ENCODE measurements at regions not wholly inside any gene's neighbourhood (a gene's known extent, or its start where the extent isn't known, plus 50 kb on each side); places are given as distances from the start of the nearest gene placed in this dataset.

DNA sequence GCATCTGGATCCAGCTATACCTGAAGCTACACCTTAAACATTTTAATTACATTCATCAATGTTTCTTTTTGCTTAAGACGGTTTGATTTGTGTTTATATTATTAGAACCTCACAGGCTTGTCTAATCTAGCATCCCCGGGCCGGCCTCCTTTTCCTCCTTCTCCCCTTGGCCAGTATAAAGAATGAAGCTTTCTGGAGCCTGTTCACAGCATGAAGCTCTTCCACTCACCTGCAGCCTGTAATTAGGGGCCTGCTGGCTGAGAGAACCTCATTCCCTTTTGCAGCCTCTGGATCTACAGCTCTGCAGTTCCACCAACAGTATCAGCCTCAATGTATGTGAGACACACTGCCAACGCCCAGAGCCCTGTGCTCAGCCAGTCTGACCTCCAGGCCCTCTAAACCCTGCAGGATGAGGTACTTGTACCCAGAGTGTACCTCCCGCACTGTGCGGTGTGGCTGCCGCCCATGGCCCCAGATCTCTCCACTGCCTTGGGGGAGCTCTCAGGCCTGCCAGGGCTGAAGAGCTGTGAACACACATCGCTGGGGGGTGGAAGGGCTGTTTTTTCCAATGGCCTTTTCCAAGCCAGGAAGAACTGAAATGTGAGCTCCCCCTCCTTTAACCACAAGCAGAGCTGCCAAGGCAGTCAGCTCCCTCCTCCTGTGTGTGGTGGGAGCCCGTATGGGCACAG lies 114.7 kb upstream of the ALDH1A3 start:
- Histone ChIP-seq H2AFZ (ENCODE audit: insufficient read depth, low read depth, low read length, poor library complexity, severe bottlenecking) (no peak overlapping the region), H3K36me3 (replicated peaks in 1 of 2; ENCODE audit: control extremely low read depth in 1 of 2, control insufficient read depth in 1 of 2, extremely low read depth in 1 of 2, insufficient read depth in 2 of 2, low read length in 1 of 2) (no peaks in the 10 kb centered on the region), H3K27me3 (replicated peaks in 1 of 4; ENCODE audit: control extremely low read depth in 1 of 4, control insufficient read depth in 3 of 4, insufficient read depth in 4 of 4, low read length in 3 of 4) (peaks cover 0 to 5% (median 2%) of the 10 kb centered on the region in 4 experiments), H3K9ac (ENCODE audit: low read length) (no peak overlapping the region), H3K4me2 (replicated peaks; ENCODE audit: low read depth, low read length, poor library complexity, severe bottlenecking) (no peak overlapping the region), H3K27ac (ENCODE audit: low read length in 2 of 2) (no peak overlapping the region), H4K20me1 (ENCODE audit: control insufficient read depth, insufficient read depth, low read length, poor library complexity, severe bottlenecking) (no peaks in the 10 kb centered on the region), H3K4me1 (ENCODE audit: control insufficient read depth in 2 of 2, insufficient read depth in 2 of 2, low read length in 2 of 2) (no peaks in the 10 kb centered on the region), H3K4me3 (ENCODE audit: control extremely low read depth in 1 of 5, extremely low read depth in 1 of 5, insufficient read depth in 1 of 5, low read depth in 2 of 5, low read length in 4 of 5) (no peak overlapping the region), H3K9me3 (ENCODE audit: control extremely low read depth in 1 of 3, control insufficient read depth in 2 of 3, insufficient read depth in 1 of 3, low read length in 2 of 3) (peaks cover 0 to 14% (median 0%) of the 10 kb centered on the region in 3 donors), H3K79me2 (ENCODE audit: control insufficient read depth, insufficient read depth, low read length) (no peaks in the 10 kb centered on the region)
- DNase-seq (no peak), ATAC-seq (ENCODE audit: low read depth) (no peak)
- TF ChIP-seq EZH2 (IDR thresholded peaks at IDR 0.05; ENCODE audit: borderline replicate concordance, insufficient read depth, low read depth, low read length, poor library complexity, severe bottlenecking), result no peak
- TF ChIP-seq, protein P1, sequence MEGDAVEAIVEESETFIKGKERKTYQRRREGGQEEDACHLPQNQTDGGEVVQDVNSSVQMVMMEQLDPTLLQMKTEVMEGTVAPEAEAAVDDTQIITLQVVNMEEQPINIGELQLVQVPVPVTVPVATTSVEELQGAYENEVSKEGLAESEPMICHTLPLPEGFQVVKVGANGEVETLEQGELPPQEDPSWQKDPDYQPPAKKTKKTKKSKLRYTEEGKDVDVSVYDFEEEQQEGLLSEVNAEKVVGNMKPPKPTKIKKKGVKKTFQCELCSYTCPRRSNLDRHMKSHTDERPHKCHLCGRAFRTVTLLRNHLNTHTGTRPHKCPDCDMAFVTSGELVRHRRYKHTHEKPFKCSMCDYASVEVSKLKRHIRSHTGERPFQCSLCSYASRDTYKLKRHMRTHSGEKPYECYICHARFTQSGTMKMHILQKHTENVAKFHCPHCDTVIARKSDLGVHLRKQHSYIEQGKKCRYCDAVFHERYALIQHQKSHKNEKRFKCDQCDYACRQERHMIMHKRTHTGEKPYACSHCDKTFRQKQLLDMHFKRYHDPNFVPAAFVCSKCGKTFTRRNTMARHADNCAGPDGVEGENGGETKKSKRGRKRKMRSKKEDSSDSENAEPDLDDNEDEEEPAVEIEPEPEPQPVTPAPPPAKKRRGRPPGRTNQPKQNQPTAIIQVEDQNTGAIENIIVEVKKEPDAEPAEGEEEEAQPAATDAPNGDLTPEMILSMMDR (IDR thresholded peaks at IDR 0.05), result no peak
- CTCF ChIA-PET, result no interaction called here
- Mint-ChIP-seq H3K4me3 (no peak overlapping the region), H3K27me3 (peaks cover 19% of the 10 kb centered on the region), H3K27ac (no peak overlapping the region), H3K9me3 (ENCODE audit: insufficient read depth) (no peaks in the 10 kb centered on the region), H3K4me1 (no peaks in the 10 kb centered on the region)
- intact Hi-C loops (cut with micrococcal nuclease), result no loop called here
- 54% methylated on average over 4 of the region's 9 CpGs for WGBS (ENCODE audit: insufficient coverage)
- POLR2A ChIA-PET, result no interaction called here

DNA sequence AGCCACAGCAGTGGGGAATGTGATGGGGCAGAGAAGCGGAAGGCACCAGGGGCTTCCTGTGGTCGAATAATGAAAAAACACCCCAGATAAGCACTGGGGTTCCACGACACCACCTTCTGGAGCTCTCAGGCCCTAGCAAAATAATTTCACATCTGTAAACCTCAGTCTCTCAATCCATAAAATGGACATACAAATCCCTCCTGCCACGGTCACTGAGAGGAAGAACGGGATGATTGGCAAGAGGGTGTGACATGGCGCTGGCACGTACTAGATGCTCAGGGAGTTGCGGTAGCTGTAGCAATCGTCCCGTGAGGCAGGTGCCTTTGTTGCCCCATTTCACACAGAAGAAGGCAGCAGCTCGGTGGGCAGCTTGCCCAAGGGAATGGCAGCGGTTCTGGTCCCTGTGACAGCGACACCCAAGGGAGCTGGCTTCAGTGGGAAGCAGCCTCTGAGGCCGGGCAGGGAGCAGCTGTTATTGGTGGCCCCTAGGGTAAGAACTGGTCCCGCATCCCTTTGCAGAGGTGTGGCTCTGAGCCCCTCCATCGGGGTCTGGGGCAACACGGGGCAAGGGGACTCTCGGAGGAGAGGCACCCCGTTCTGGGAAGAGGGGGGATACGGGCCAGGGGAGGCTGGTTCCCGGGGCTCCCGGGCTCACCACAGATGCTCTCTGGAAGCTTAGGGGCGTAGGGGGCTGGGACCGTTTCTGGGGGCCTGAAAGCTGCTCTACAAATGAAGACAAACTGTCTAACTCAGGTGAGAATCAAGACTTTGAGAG lies 114.0 kb upstream of the ALDH1A3 start:
- intact Hi-C loops (cut with micrococcal nuclease), result no loop called here
- no peak for ATAC-seq (ENCODE audit: low read depth)
- TF ChIP-seq, protein P1 (IDR thresholded peaks at IDR 0.05), result no peak
- no peak for TF ChIP-seq EZH2 (IDR thresholded peaks at IDR 0.05; ENCODE audit: borderline replicate concordance, insufficient read depth, low read depth, low read length, poor library complexity, severe bottlenecking)
- peaks cover 0 to 14% (median 0%) of the 10 kb centered on the region in 3 donors for H3K9me3 ChIP-seq (ENCODE audit: control extremely low read depth in 1 of 3, control insufficient read depth in 2 of 3, insufficient read depth in 1 of 3, low read length in 2 of 3)
- H3K79me2 ChIP-seq (ENCODE audit: control insufficient read depth, insufficient read depth, low read length), result no peaks in the 10 kb centered on the region
- ChIA-PET CTCF (no interaction called here), POLR2A (no interaction called here)
- no peaks in the 10 kb centered on the region for H3K4me1 ChIP-seq (ENCODE audit: control insufficient read depth in 2 of 2, insufficient read depth in 2 of 2, low read length in 2 of 2)
- no peaks in the 10 kb centered on the region for H3K4me1 Mint-ChIP-seq
- H3K27me3 Mint-ChIP-seq, result peaks cover 16% of the 10 kb centered on the region
- H3K27ac ChIP-seq (ENCODE audit: low read length in 2 of 2), result no peak overlapping the region
- H3K4me3 Mint-ChIP-seq, result no peak overlapping the region
- DNase-seq, result no peak
- no peaks in the 10 kb centered on the region for H3K36me3 ChIP-seq (replicated peaks in 1 of 2; ENCODE audit: control extremely low read depth in 1 of 2, control insufficient read depth in 1 of 2, extremely low read depth in 1 of 2, insufficient read depth in 2 of 2, low read length in 1 of 2)
- no peaks in the 10 kb centered on the region for H4K20me1 ChIP-seq (ENCODE audit: control insufficient read depth, insufficient read depth, low read length, poor library complexity, severe bottlenecking)
- 77% methylated on average over 20 of the region's 24 CpGs for WGBS (ENCODE audit: insufficient coverage)
- H3K9me3 Mint-ChIP-seq (ENCODE audit: insufficient read depth), result no peaks in the 10 kb centered on the region
- H3K4me2 ChIP-seq (replicated peaks; ENCODE audit: low read depth, low read length, poor library complexity, severe bottlenecking), result no peak overlapping the region
- H2AFZ ChIP-seq (ENCODE audit: insufficient read depth, low read depth, low read length, poor library complexity, severe bottlenecking), result no peak overlapping the region
- no peak overlapping the region for H3K9ac ChIP-seq (ENCODE audit: low read length)
- peaks cover 0 to 5% (median 0%) of the 10 kb centered on the region in 4 experiments for H3K27me3 ChIP-seq (replicated peaks in 1 of 4; ENCODE audit: control extremely low read depth in 1 of 4, control insufficient read depth in 3 of 4, insufficient read depth in 4 of 4, low read length in 3 of 4)
- H3K4me3 ChIP-seq (ENCODE audit: control extremely low read depth in 1 of 5, extremely low read depth in 1 of 5, insufficient read depth in 1 of 5, low read depth in 2 of 5, low read length in 4 of 5), result no peak overlapping the region
- H3K27ac Mint-ChIP-seq, result no peak overlapping the region
